ENCODE measurements at regions not wholly inside any gene's neighbourhood (a gene's known extent, or its start where the extent isn't known, plus 50 kb on each side); places are given as distances from the start of the nearest gene placed in this dataset.

DNA sequence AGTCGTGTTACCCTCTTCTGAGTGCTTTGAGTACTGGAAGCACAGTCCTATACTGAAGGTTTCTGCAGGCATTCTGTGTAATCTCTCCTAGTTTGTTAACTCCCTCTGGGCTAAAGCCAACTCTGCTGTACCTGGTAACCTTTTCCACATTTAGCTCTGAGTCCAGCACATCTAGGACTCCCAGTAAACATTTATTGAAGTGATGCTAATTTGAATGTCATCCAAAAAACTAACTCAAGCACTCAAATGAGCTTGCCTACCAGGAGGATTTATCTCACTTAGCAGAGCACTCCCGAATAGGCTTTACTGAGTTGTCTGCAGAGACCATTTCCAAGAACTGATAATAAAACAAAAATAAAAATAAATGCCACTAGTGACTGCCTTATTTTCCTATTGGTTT is 79.5 kb upstream of the NFIB start (continued):
- TF ChIP-seq GABPA (IDR thresholded peaks at IDR 0.05; ENCODE audit: low read depth) (no peak), RFX5 (IDR thresholded peaks at IDR 0.05; ENCODE audit: low read length) (no peak), JUND (IDR thresholded peaks at IDR 0.05) (no peak)

DNA sequence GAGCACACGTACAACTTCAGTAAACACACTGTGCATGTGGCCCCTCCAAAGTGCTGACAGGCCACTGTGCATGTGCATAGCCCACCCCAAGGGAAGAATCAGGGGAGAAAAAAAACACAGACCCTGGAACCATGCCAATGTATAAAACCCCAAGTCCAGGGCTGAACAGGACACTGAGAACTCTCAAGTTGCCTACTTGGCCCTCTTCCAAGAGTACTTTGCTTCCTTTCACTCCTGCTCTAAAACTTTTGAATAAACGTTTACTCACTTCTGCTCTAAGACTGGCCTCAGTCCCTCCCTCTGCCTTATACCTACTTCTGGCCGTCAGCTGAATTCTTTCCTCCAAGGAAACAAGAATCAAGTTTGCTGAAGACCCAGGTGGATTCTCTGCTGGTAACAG is 77.7 kb upstream of the NFIB start:
- H3K27ac ChIP-seq (ENCODE audit: low read depth in 2 of 2, low read length in 1 of 2): no peak overlapping the region
- DNase-seq: no peak
- H3K27me3 ChIP-seq (ENCODE audit: insufficient read depth): no peaks in the 10 kb centered on the region
- POLR2A ChIA-PET: no interaction called here
- H3K36me3 ChIP-seq (replicated peaks in 1 of 2; ENCODE audit: control insufficient read depth in 1 of 2, insufficient read depth in 2 of 2, low read length in 1 of 2): no peaks in the 10 kb centered on the region
- CTCF ChIA-PET: no interaction called here
- H2AFZ ChIP-seq (ENCODE audit: low read depth): no peak overlapping the region
- no peaks in the 10 kb centered on the region for H3K9me3 ChIP-seq
- peaks cover 0 to 2% of the 10 kb centered on the region in 2 experiments; a peak in 1 of 4 replicates for H3K4me1 ChIP-seq (ENCODE audit: control insufficient read depth in 1 of 2, insufficient read depth in 2 of 2, low read depth in 1 of 2, low read length in 1 of 2)
- no peaks in the 10 kb centered on the region for H3K79me2 ChIP-seq (ENCODE audit: insufficient read depth)
- H4K20me1 ChIP-seq (ENCODE audit: insufficient read depth): no peaks in the 10 kb centered on the region
- TF ChIP-seq, protein P1, sequence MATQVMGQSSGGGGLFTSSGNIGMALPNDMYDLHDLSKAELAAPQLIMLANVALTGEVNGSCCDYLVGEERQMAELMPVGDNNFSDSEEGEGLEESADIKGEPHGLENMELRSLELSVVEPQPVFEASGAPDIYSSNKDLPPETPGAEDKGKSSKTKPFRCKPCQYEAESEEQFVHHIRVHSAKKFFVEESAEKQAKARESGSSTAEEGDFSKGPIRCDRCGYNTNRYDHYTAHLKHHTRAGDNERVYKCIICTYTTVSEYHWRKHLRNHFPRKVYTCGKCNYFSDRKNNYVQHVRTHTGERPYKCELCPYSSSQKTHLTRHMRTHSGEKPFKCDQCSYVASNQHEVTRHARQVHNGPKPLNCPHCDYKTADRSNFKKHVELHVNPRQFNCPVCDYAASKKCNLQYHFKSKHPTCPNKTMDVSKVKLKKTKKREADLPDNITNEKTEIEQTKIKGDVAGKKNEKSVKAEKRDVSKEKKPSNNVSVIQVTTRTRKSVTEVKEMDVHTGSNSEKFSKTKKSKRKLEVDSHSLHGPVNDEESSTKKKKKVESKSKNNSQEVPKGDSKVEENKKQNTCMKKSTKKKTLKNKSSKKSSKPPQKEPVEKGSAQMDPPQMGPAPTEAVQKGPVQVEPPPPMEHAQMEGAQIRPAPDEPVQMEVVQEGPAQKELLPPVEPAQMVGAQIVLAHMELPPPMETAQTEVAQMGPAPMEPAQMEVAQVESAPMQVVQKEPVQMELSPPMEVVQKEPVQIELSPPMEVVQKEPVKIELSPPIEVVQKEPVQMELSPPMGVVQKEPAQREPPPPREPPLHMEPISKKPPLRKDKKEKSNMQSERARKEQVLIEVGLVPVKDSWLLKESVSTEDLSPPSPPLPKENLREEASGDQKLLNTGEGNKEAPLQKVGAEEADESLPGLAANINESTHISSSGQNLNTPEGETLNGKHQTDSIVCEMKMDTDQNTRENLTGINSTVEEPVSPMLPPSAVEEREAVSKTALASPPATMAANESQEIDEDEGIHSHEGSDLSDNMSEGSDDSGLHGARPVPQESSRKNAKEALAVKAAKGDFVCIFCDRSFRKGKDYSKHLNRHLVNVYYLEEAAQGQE (IDR thresholded peaks at IDR 0.05; ENCODE audit: low read depth, low read length): no peak
- no peak for TF ChIP-seq FOXJ3 (CRISPR knock-in tag; IDR thresholded peaks at IDR 0.05)
- TF ChIP-seq NRF1 (IDR thresholded peaks at IDR 0.05; ENCODE audit: low read depth, low read length): no peak
- TF ChIP-seq FOSL2 (IDR thresholded peaks at IDR 0.05; ENCODE audit: borderline replicate concordance, low read depth): no peak
- TF ChIP-seq SIN3A (IDR thresholded peaks at IDR 0.05; ENCODE audit: borderline replicate concordance, low read depth, low read length): no peak
- TF ChIP-seq NFIC (IDR thresholded peaks at IDR 0.05; ENCODE audit: borderline replicate concordance): no peak
- TF ChIP-seq, protein P2, sequence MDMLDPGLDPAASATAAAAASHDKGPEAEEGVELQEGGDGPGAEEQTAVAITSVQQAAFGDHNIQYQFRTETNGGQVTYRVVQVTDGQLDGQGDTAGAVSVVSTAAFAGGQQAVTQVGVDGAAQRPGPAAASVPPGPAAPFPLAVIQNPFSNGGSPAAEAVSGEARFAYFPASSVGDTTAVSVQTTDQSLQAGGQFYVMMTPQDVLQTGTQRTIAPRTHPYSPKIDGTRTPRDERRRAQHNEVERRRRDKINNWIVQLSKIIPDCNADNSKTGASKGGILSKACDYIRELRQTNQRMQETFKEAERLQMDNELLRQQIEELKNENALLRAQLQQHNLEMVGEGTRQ (IDR thresholded peaks at IDR 0.05; ENCODE audit: borderline replicate concordance, low read depth, low read length): no peak
- TF ChIP-seq RCOR1 (IDR thresholded peaks at IDR 0.05; ENCODE audit: low read length): no peak
- TF ChIP-seq, protein P3, sequence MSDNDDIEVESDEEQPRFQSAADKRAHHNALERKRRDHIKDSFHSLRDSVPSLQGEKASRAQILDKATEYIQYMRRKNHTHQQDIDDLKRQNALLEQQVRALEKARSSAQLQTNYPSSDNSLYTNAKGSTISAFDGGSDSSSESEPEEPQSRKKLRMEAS (IDR thresholded peaks at IDR 0.05; ENCODE audit: low read depth): no peak
- TF ChIP-seq GABPA (IDR thresholded peaks at IDR 0.05; ENCODE audit: low read depth): no peak
- TF ChIP-seq, protein P4, sequence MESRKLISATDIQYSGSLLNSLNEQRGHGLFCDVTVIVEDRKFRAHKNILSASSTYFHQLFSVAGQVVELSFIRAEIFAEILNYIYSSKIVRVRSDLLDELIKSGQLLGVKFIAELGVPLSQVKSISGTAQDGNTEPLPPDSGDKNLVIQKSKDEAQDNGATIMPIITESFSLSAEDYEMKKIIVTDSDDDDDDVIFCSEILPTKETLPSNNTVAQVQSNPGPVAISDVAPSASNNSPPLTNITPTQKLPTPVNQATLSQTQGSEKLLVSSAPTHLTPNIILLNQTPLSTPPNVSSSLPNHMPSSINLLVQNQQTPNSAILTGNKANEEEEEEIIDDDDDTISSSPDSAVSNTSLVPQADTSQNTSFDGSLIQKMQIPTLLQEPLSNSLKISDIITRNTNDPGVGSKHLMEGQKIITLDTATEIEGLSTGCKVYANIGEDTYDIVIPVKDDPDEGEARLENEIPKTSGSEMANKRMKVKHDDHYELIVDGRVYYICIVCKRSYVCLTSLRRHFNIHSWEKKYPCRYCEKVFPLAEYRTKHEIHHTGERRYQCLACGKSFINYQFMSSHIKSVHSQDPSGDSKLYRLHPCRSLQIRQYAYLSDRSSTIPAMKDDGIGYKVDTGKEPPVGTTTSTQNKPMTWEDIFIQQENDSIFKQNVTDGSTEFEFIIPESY (IDR thresholded peaks at IDR 0.05; ENCODE audit: borderline replicate concordance, low read depth): no peak
- no peak for TF ChIP-seq MEF2A (IDR thresholded peaks at IDR 0.05; ENCODE audit: borderline replicate concordance, low read depth)
- TF ChIP-seq MXI1 (IDR thresholded peaks at IDR 0.05; ENCODE audit: low read depth, low read length): no peak
- TF ChIP-seq, protein P5, sequence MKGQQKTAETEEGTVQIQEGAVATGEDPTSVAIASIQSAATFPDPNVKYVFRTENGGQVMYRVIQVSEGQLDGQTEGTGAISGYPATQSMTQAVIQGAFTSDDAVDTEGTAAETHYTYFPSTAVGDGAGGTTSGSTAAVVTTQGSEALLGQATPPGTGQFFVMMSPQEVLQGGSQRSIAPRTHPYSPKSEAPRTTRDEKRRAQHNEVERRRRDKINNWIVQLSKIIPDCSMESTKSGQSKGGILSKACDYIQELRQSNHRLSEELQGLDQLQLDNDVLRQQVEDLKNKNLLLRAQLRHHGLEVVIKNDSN (IDR thresholded peaks at IDR 0.05; ENCODE audit: borderline replicate concordance, low read depth): no peak
- TF ChIP-seq SMC3 (IDR thresholded peaks at IDR 0.05; ENCODE audit: low read depth, low read length): no peak
- TF ChIP-seq POLR2AphosphoS5 (IDR thresholded peaks at IDR 0.05; ENCODE audit: low read depth, low read length): no peak
- no peak for TF ChIP-seq TAF1 (IDR thresholded peaks at IDR 0.05; ENCODE audit: borderline replicate concordance, low read depth, low read length)
- H3K4me2 ChIP-seq: no peak overlapping the region
- no peak overlapping the region for H3K4me3 ChIP-seq (ENCODE audit: low read depth in 2 of 2, low read length in 1 of 2)
- no peaks in the 10 kb centered on the region for H3K9me2 ChIP-seq
- H3F3A ChIP-seq (replicated peaks; ENCODE audit: insufficient read depth): no peaks in the 10 kb centered on the region
- WGBS (ENCODE audit: low lambda C conversion rate): 84% methylated on average over 3 of the region's 3 CpGs
- no peak overlapping the region for H3K9ac ChIP-seq
